ENCODE measurements at regions not wholly inside any gene's neighbourhood (a gene's known extent, or its start where the extent isn't known, plus 50 kb on each side); places are given as distances from the start of the nearest gene placed in this dataset.

DNA sequence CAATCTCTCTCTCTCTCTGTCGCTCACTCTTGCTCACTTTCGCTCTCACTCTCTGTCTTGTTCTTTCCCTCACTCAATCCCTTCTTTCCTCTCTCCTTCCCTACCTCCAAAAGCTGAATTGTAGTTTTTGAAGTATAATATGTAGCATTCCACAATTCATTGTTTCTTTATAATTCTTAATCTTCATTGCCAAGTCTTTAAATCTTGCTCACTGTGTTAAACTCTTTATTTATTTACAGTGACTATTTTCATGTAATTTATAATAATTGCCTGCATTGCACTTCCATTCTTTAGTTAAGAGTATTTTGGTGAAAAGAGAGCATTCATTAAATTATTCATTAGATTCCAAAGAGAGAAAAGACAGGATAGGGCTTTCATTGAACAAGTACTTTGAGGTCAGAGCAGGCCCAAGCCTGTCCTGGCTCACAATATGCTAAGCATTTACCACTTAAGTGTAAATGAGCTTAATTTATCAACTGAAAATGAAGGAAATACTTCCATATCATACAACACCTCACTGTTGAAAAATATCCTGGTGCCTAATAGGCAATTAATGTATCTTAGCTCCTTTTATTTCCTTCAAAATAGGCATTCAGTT lies 257.4 kb upstream of the SLITRK1 start:
- TF ChIP-seq, protein P1, sequence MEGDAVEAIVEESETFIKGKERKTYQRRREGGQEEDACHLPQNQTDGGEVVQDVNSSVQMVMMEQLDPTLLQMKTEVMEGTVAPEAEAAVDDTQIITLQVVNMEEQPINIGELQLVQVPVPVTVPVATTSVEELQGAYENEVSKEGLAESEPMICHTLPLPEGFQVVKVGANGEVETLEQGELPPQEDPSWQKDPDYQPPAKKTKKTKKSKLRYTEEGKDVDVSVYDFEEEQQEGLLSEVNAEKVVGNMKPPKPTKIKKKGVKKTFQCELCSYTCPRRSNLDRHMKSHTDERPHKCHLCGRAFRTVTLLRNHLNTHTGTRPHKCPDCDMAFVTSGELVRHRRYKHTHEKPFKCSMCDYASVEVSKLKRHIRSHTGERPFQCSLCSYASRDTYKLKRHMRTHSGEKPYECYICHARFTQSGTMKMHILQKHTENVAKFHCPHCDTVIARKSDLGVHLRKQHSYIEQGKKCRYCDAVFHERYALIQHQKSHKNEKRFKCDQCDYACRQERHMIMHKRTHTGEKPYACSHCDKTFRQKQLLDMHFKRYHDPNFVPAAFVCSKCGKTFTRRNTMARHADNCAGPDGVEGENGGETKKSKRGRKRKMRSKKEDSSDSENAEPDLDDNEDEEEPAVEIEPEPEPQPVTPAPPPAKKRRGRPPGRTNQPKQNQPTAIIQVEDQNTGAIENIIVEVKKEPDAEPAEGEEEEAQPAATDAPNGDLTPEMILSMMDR (IDR thresholded peaks at IDR 0.05; ENCODE audit: insufficient read depth, missing control alignments) = no peak
- DNase-seq (ENCODE audit: insufficient read length, low spot score) (no peak), FAIRE-seq (no peak)

DNA sequence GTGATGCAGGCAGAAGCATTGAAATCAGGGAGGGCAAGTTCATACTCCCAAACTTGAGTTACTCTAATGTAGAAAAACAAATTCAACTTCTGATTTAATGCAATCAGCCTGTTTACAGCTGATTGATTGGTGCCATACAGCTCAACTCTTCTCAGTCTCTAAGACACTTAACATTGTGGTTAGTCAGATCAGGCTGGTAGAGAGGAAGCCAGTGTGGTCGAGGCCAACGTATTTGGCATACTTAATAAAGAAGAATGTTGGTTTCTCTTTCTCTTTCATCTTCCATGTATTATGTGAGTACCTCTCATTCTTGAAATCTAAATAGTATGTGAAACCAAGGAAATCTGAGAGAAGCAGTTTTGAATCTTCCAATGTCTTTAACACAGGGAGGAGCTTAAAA lies 255.0 kb upstream of the SLITRK1 start:
- FAIRE-seq (no peak), DNase-seq (ENCODE audit: insufficient read length, low spot score) (no peak)
- TF ChIP-seq, protein P1 (IDR thresholded peaks at IDR 0.05; ENCODE audit: insufficient read depth, missing control alignments) = no peak

DNA sequence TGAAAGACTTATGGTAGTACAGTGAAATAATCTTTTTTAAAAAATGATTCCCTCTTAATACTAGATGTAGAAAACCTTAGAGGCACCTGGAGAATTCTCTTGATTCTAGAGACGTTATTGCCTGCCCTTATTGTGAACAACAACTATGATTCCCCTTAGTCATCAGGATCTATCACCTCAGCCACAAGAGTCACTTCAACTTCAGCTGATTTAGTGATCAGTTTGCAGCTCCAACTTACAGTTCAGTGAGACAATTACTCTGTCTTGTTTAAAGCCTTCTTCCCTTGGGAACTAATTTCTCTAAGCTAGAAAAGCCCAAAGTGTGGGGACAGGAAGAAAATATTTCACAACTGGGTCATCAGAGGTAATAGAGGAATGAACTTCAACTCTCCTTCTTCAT lies 254.3 kb upstream of the SLITRK1 start:
- no peak for DNase-seq (ENCODE audit: insufficient read length, low spot score)
- TF ChIP-seq, protein P1 (IDR thresholded peaks at IDR 0.05; ENCODE audit: insufficient read depth, missing control alignments) = no peak
- no peak for FAIRE-seq

DNA sequence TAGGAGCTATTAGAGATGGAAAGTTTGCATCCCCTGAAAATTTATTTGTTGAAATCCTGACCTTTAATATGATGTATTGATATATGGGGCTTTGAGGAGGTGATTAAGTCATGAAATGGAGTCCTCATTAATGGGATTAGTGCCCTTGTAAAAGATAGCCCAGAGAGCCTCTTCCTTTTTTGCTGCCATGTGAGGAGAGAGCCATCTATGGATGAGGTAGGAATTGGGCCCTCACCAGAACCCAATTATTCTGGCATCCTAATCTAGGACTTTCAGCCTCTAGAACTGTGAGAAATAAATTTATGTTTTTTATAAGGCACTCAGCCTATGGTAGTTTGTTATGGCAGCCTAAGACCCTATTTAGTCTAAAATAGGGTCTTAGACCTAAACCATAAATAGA lies 250.2 kb upstream of the SLITRK1 start:
- no peak for DNase-seq (ENCODE audit: insufficient read length, low spot score)
- TF ChIP-seq, protein P1 (IDR thresholded peaks at IDR 0.05; ENCODE audit: insufficient read depth, missing control alignments) = no peak
- no peak for FAIRE-seq

DNA sequence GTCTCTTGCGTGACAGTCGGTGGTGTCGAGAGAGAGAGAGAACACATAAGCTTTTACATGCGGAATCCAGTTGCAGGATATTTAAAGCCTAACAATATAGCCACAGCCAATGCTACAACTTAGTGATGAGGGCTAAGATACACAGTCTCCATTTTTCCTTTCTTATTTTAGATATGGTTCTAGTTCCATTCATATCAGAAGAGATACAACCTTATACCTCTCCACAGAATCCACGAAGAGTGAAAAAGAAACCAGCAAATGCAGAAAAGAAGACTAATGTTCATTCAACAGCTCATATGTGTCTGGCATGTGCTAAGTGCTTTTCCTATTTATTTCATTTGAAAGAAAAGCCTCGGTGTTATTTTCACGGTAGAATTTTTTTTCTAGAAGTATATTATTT lies 249.0 kb upstream of the SLITRK1 start:
- FAIRE-seq (no peak), DNase-seq (ENCODE audit: insufficient read length, low spot score) (no peak)
- TF ChIP-seq, protein P1 (IDR thresholded peaks at IDR 0.05; ENCODE audit: insufficient read depth, missing control alignments) = no peak

DNA sequence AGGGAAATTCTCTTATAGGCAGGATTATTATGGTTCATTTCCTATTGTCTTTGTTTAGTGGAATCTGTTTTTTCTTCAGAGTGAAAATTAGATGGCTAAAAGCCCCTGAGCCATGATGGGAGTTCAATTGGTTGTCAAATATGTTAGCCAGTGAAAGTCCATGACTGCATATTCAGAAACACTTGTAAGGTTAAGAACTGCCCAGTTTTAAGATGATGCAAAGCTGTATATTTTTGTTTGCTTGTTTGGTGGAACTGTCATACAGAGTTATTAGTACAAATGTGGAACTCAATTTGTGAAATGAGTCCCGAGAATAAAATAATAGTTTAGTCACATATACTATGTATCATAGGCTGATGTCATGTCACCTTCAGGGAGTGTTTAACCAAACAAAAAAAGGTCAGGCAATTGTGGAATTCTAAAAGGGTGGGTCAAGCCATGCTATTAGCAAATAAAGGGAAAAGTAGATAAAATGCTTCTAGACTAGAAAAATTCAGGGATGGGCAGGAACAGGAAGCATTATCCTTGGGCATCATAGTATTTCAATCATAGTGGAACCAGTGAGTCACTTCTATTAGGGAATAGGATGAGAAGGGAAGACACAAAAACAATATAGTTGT lies 248.3 kb upstream of the SLITRK1 start:
- no peak for FAIRE-seq
- DNase-seq (ENCODE audit: insufficient read length, low spot score) = no peak
- TF ChIP-seq, protein P1 (IDR thresholded peaks at IDR 0.05; ENCODE audit: insufficient read depth, missing control alignments) = no peak

DNA sequence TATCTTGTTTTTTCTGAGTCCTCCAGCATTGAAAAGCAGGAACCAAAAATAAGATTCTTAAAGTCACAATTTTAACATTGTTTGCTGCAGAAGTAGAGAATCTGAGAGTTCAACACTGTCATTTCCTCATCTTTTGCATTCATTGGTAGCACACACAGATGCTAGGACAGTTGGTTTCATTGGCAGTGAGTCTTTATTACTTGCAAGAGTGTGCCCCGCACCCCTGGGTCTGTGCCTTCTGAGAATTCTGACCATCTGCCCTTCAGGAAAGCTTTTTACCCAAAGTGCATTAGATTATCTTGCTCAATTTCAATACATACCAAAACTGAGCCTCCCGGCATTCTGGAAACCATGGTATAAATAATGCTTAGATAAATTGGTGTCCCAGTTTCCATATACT lies 247.7 kb upstream of the SLITRK1 start:
- TF ChIP-seq, protein P1 (IDR thresholded peaks at IDR 0.05; ENCODE audit: insufficient read depth, missing control alignments) = no peak
- FAIRE-seq (no peak), DNase-seq (ENCODE audit: insufficient read length, low spot score) (no peak)
